A673 (cell line): ENCODE measurements at regions not wholly inside any gene's neighbourhood (a gene's known extent, or its start where the extent isn't known, plus 50 kb on each side); places are given as distances from the start of the nearest gene placed in this dataset.

Source experiments
- CTCF ChIP-seq: fragments of 300-800, 200-600 bp; sonication (generic); conservative IDR thresholded peaks from 2 replicates; pipeline ENCODE4 v1.5.1; 2017; ENCODE audit warnings: low read depth, mild to moderate bottlenecking, antibody characterized with exemption, low read length, moderate library complexity, mixed read lengths
- EZH2 ChIP-seq: fragments of 200-600 bp; sonication (generic); IDR thresholded peaks from 2 replicates; pipeline ENCODE4 v1.6.1; 2017; ENCODE audit warnings: borderline replicate concordance, low read depth, mild to moderate bottlenecking, mixed read lengths, antibody characterized with exemption, low read length; ENCODE audit not compliant: poor library complexity, severe bottlenecking

DNA sequence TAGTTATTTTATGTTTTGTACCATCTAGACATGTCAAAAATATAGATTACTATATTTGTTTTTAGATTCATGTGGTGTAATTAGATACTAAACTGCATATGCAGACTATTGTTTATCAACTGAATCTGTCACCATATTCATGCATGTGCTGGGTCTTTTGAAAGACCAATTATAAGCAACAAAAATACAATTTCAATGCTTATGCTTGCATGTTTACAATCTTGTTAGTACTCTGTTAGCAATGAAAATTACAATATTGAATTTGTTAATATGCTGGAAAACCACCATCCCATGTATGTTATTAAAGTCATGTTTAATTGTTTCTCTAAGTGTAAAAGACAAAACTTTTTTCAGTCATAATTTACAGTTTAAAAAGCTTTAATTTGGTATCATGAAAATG lies 140.9 kb downstream of the HGF start:
- TF ChIP-seq CTCF (no peak), EZH2 (no peak)
